ENCODE measurements at regions not wholly inside any gene's neighbourhood (a gene's known extent, or its start where the extent isn't known, plus 50 kb on each side); places are given as distances from the start of the nearest gene placed in this dataset.

- DNase-seq (ENCODE audit: low read depth in 1 of 2, low spot score in 1 of 2) = no peak
- TF ChIP-seq GABPA (IDR thresholded peaks at IDR 0.05; ENCODE audit: low read depth) = no peak
- no peak for TF ChIP-seq SPI1 (IDR thresholded peaks at IDR 0.05; ENCODE audit: borderline replicate concordance, low read depth)
- TF ChIP-seq POLR2AphosphoS5 (IDR thresholded peaks at IDR 0.05; ENCODE audit: low read depth) = no peak
- TF ChIP-seq REST (IDR thresholded peaks at IDR 0.05; ENCODE audit: insufficient replicate concordance, low read depth) = no peak
- no peak for TF ChIP-seq CTCF (IDR thresholded peaks at IDR 0.05; ENCODE audit: insufficient read depth, low read length)
- H3K27ac ChIP-seq (replicated peaks) = no peak overlapping the region
These were observed 103.3 kb upstream of the AKIP1 start for GRCh38 chr11:8807544-8808225.

GRCh38 chr11:8808226-8808585, 102.8 kb upstream of the AKIP1 start:
- Histone ChIP-seq H3K27ac (replicated peaks) (no peak overlapping the region), H3K27me3 (ENCODE audit: insufficient read depth, poor library complexity, severe bottlenecking) (no peaks in the 10 kb centered on the region), H3K4me3 (replicated peaks; ENCODE audit: insufficient read depth, low read length) (no peak overlapping the region)
- no peak for DNase-seq (ENCODE audit: low read depth in 1 of 2, low spot score in 1 of 2)
- TF ChIP-seq GABPA (IDR thresholded peaks at IDR 0.05; ENCODE audit: low read depth) = no peak
- TF ChIP-seq REST (IDR thresholded peaks at IDR 0.05; ENCODE audit: insufficient replicate concordance, low read depth) = no peak
- no peak for TF ChIP-seq CTCF (IDR thresholded peaks at IDR 0.05; ENCODE audit: insufficient read depth, low read length)
- no peak for TF ChIP-seq SPI1 (IDR thresholded peaks at IDR 0.05; ENCODE audit: borderline replicate concordance, low read depth)
- no peak for TF ChIP-seq POLR2AphosphoS5 (IDR thresholded peaks at IDR 0.05; ENCODE audit: low read depth)

More at GRCh38 chr11:8807544-8808225, 103.3 kb upstream of the AKIP1 start:
- H3K27me3 ChIP-seq (ENCODE audit: insufficient read depth, poor library complexity, severe bottlenecking) = no peaks in the 10 kb centered on the region
- no peak overlapping the region for H3K4me3 ChIP-seq (replicated peaks; ENCODE audit: insufficient read depth, low read length)

GRCh38 chr11:8809241-8809938, 101.6 kb upstream of the AKIP1 start:
- TF ChIP-seq CTCF (IDR thresholded peaks at IDR 0.05; ENCODE audit: insufficient read depth, low read length) = no peak
- no peak for TF ChIP-seq REST (IDR thresholded peaks at IDR 0.05; ENCODE audit: insufficient replicate concordance, low read depth)
- no peak for TF ChIP-seq SPI1 (IDR thresholded peaks at IDR 0.05; ENCODE audit: borderline replicate concordance, low read depth)
- TF ChIP-seq GABPA (IDR thresholded peaks at IDR 0.05; ENCODE audit: low read depth) = no peak
- no peak for TF ChIP-seq POLR2AphosphoS5 (IDR thresholded peaks at IDR 0.05; ENCODE audit: low read depth)
- Histone ChIP-seq H3K27ac (replicated peaks) (no peak overlapping the region), H3K4me3 (replicated peaks; ENCODE audit: insufficient read depth, low read length) (no peak overlapping the region), H3K27me3 (ENCODE audit: insufficient read depth, poor library complexity, severe bottlenecking) (no peaks in the 10 kb centered on the region)
- no peak for DNase-seq (ENCODE audit: low read depth in 1 of 2, low spot score in 1 of 2)

Measured in HL-60 (cell line).